ENCODE measurements at regions not wholly inside any gene's neighbourhood (a gene's known extent, or its start where the extent isn't known, plus 50 kb on each side); places are given as distances from the start of the nearest gene placed in this dataset.
A peak's percentile ranks its signal among the peaks of the same experiment; 100 is the strongest.

GRCh38 chr1:173403996-173404395, 73.1 kb upstream of the PRDX6 start:
- H3K9me3 Mint-ChIP-seq: no peaks in the 10 kb centered on the region
- no peak overlapping the region for H3K4me3 Mint-ChIP-seq
- H3K36me3 Mint-ChIP-seq: peaks cover 1 to 16% (median 10%) of the 10 kb centered on the region in 3 donors
- H3K4me1 Mint-ChIP-seq: peaks cover 14 to 19% of the 10 kb centered on the region in 2 donors
- H3K27me3 Mint-ChIP-seq (ENCODE audit: low read depth in 3 of 3): peaks cover 0 to 1% (median 0%) of the 10 kb centered on the region in 3 donors
- no peak overlapping the region for H3K27ac Mint-ChIP-seq
- no peak for DNase-seq

- Mint-ChIP-seq H3K36me3 (peaks cover 0 to 13% (median 10%) of the 10 kb centered on the region in 3 donors), H3K27ac (no peak overlapping the region), H3K9me3 (no peaks in the 10 kb centered on the region), H3K27me3 (ENCODE audit: low read depth in 3 of 3) (peaks cover 0 to 6% (median 2%) of the 10 kb centered on the region in 3 donors), H3K4me3 (no peak overlapping the region), H3K4me1 (peaks cover 26 to 31% of the 10 kb centered on the region in 2 donors)
- DNase-seq: no peak
These were observed 71.9 kb upstream of the PRDX6 start for GRCh38 chr1:173405281-173405680.

- DNase-seq: no peak
- Mint-ChIP-seq H3K27me3 (ENCODE audit: low read depth in 3 of 3) (peaks cover 0 to 9% (median 2%) of the 10 kb centered on the region in 3 donors), H3K4me3 (no peak overlapping the region), H3K4me1 (peaks cover 31 to 37% of the 10 kb centered on the region in 2 donors), H3K27ac (peak overlapping the region in 1 of 6 donors; percentile 14), H3K9me3 (no peaks in the 10 kb centered on the region), H3K36me3 (peaks cover 0 to 13% (median 10%) of the 10 kb centered on the region in 3 donors)
These were observed 71.3 kb upstream of the PRDX6 start for GRCh38 chr1:173405834-173406233.

GRCh38 chr1:173406783-173407230, 70.3 kb upstream of the PRDX6 start:
- H3K27ac Mint-ChIP-seq: peak overlapping the region in 5 of 6 donors; percentile 2 to 83 (median 64)
- peaks cover 0 to 6% (median 4%) of the 10 kb centered on the region in 3 donors for H3K36me3 Mint-ChIP-seq
- DNase-seq: peak in 1 of 3 donors; percentile 5
- H3K9me3 Mint-ChIP-seq: no peaks in the 10 kb centered on the region
- peaks cover 33 to 42% of the 10 kb centered on the region in 2 donors for H3K4me1 Mint-ChIP-seq
- H3K27me3 Mint-ChIP-seq (ENCODE audit: low read depth in 3 of 3): peaks cover 0 to 11% (median 2%) of the 10 kb centered on the region in 3 donors
- peak overlapping the region; percentile 36 to 80 (median 70) for H3K4me3 Mint-ChIP-seq

GRCh38 chr1:173407846-173408245, 69.3 kb upstream of the PRDX6 start:
- Mint-ChIP-seq H3K4me3 (no peak overlapping the region), H3K36me3 (peaks cover 3 to 7% (median 6%) of the 10 kb centered on the region in 3 donors), H3K27me3 (ENCODE audit: low read depth in 3 of 3) (peaks cover 0 to 11% (median 2%) of the 10 kb centered on the region in 3 donors), H3K27ac (peak overlapping the region in 1 of 6 donors; percentile 61), H3K4me1 (peaks cover 34 to 42% of the 10 kb centered on the region in 2 donors), H3K9me3 (no peaks in the 10 kb centered on the region)
- no peak for DNase-seq

GRCh38 chr1:173408886-173409285, 68.2 kb upstream of the PRDX6 start:
- peak overlapping the region in 4 of 6 donors; percentile 57 to 90 (median 82) for H3K27ac Mint-ChIP-seq
- H3K36me3 Mint-ChIP-seq: peaks cover 5 to 15% (median 13%) of the 10 kb centered on the region in 3 donors
- DNase-seq: no peak
- peaks cover 0 to 11% (median 2%) of the 10 kb centered on the region in 3 donors for H3K27me3 Mint-ChIP-seq (ENCODE audit: low read depth in 3 of 3)
- H3K4me1 Mint-ChIP-seq: peaks cover 34 to 45% of the 10 kb centered on the region in 2 donors
- peak overlapping the region in 3 of 5 donors; percentile 20 to 67 (median 59) for H3K4me3 Mint-ChIP-seq
- no peaks in the 10 kb centered on the region for H3K9me3 Mint-ChIP-seq

- Mint-ChIP-seq H3K9me3 (no peaks in the 10 kb centered on the region), H3K4me3 (peak overlapping the region in 3 of 5 donors; percentile 59 to 61 (median 60)), H3K27me3 (ENCODE audit: low read depth in 3 of 3) (peaks cover 0 to 11% (median 2%) of the 10 kb centered on the region in 3 donors), H3K27ac (peak overlapping the region in 5 of 6 donors; percentile 23 to 91 (median 83)), H3K4me1 (peaks cover 34 to 51% of the 10 kb centered on the region in 2 donors), H3K36me3 (peaks cover 5 to 16% (median 15%) of the 10 kb centered on the region in 3 donors)
- DNase-seq: peak; percentile 11 to 40 (median 27)
These were observed 67.5 kb upstream of the PRDX6 start for GRCh38 chr1:173409613-173410012.

- peak overlapping the region; percentile 30 to 61 (median 52) for H3K4me3 Mint-ChIP-seq
- H3K36me3 Mint-ChIP-seq: peaks cover 10 to 21% (median 12%) of the 10 kb centered on the region in 3 donors
- peak; percentile 64 to 73 (median 71) for DNase-seq
- H3K4me1 Mint-ChIP-seq: peaks cover 34 to 51% of the 10 kb centered on the region in 2 donors
- H3K27me3 Mint-ChIP-seq (ENCODE audit: low read depth in 3 of 3): peaks cover 0 to 11% (median 2%) of the 10 kb centered on the region in 3 donors
- no peaks in the 10 kb centered on the region for H3K9me3 Mint-ChIP-seq
- peak overlapping the region; percentile 31 to 91 (median 86) for H3K27ac Mint-ChIP-seq
These were observed 66.9 kb upstream of the PRDX6 start for GRCh38 chr1:173410133-173410793.

- peaks cover 0 to 11% (median 2%) of the 10 kb centered on the region in 3 donors for H3K27me3 Mint-ChIP-seq (ENCODE audit: low read depth in 3 of 3)
- H3K36me3 Mint-ChIP-seq: peaks cover 15 to 24% (median 15%) of the 10 kb centered on the region in 3 donors
- peaks cover 34 to 51% of the 10 kb centered on the region in 2 donors for H3K4me1 Mint-ChIP-seq
- H3K27ac Mint-ChIP-seq: peak overlapping the region; percentile 31 to 91 (median 86)
- peak overlapping the region; percentile 31 to 52 (median 48) for H3K4me3 Mint-ChIP-seq
- peak; percentile 43 to 61 (median 55) for DNase-seq
- no peaks in the 10 kb centered on the region for H3K9me3 Mint-ChIP-seq
These were observed 66.3 kb upstream of the PRDX6 start for GRCh38 chr1:173410794-173411236.

GRCh38 chr1:173411835-173412742, 65.0 kb upstream of the PRDX6 start:
- Mint-ChIP-seq H3K36me3 (peaks cover 19 to 28% (median 20%) of the 10 kb centered on the region in 3 donors), H3K9me3 (no peaks in the 10 kb centered on the region), H3K4me1 (peaks cover 27 to 43% of the 10 kb centered on the region in 2 donors), H3K27ac (peak overlapping the region in 4 of 6 donors; percentile 15 to 72 (median 55)), H3K4me3 (no peak overlapping the region), H3K27me3 (ENCODE audit: low read depth in 3 of 3) (peaks cover 0 to 14% (median 2%) of the 10 kb centered on the region in 3 donors)
- DNase-seq: no peak

GRCh38 chr1:173413271-173413707, 63.8 kb upstream of the PRDX6 start:
- Mint-ChIP-seq H3K27ac (peak overlapping the region in 4 of 6 donors; percentile 10 to 46 (median 28)), H3K27me3 (ENCODE audit: low read depth in 3 of 3) (peaks cover 0 to 14% (median 2%) of the 10 kb centered on the region in 3 donors), H3K36me3 (peaks cover 19 to 37% (median 30%) of the 10 kb centered on the region in 3 donors), H3K9me3 (no peaks in the 10 kb centered on the region), H3K4me3 (no peak overlapping the region), H3K4me1 (peaks cover 22 to 36% of the 10 kb centered on the region in 2 donors)
- no peak for DNase-seq

- Mint-ChIP-seq H3K27me3 (ENCODE audit: low read depth in 3 of 3) (peaks cover 0 to 11% (median 2%) of the 10 kb centered on the region in 3 donors), H3K4me3 (no peak overlapping the region), H3K36me3 (peaks cover 19 to 42% (median 31%) of the 10 kb centered on the region in 3 donors), H3K4me1 (peaks cover 19 to 31% of the 10 kb centered on the region in 2 donors), H3K9me3 (no peaks in the 10 kb centered on the region), H3K27ac (peak overlapping the region in 1 of 6 donors; percentile 38)
- no peak for DNase-seq
These were observed 63.0 kb upstream of the PRDX6 start for GRCh38 chr1:173414136-173414535.
